WERI-Rb-1 (cell line): ENCODE measurements at regions not wholly inside any gene's neighbourhood (a gene's known extent, or its start where the extent isn't known, plus 50 kb on each side); places are given as distances from the start of the nearest gene placed in this dataset.

Experiments used
- DNase-seq: peaks from one replicate; pipeline ENCODE4 v3.0.0-alpha.2; 2020
- H3K27ac ChIP-seq: fragments of 250-450 bp; sonication (Bioruptor Pico); 2 replicates; pipeline ENCODE4 v1.5.1; 2020; ENCODE audit warnings: mild to moderate bottlenecking, moderate library complexity
- H3K27me3 ChIP-seq: fragments of 250-450 bp; sonication (Bioruptor Pico); 2 replicates; pipeline ENCODE4 v1.5.1; 2021; ENCODE audit warnings: mild to moderate bottlenecking, low read depth, moderate library complexity; ENCODE audit not compliant: insufficient read depth, severe bottlenecking
- H3K36me3 ChIP-seq: fragments of 250-450 bp; sonication (Bioruptor Pico); 2 replicates; pipeline ENCODE4 v1.5.1; 2020; ENCODE audit warnings: mild to moderate bottlenecking, moderate library complexity
- H3K4me3 ChIP-seq: 2 replicates; pipeline ENCODE4 v1.5.1; 2011; ENCODE audit warnings: low read depth, mild to moderate bottlenecking, control low read depth, low read length
- H3K9me3 ChIP-seq: fragments of 250-450 bp; sonication (Bioruptor Pico); 2 replicates; pipeline ENCODE4 v1.5.1; 2021; ENCODE audit warnings: mild to moderate bottlenecking, moderate library complexity; ENCODE audit not compliant: severe bottlenecking
- TF ChIP-seq, protein P1 (sequence below): IDR thresholded peaks from 2 replicates; pipeline ENCODE4 v1.5.1; 2011; ENCODE audit warnings: low read depth, mild to moderate bottlenecking, control low read depth, inconsistent platforms, low read length

DNA sequence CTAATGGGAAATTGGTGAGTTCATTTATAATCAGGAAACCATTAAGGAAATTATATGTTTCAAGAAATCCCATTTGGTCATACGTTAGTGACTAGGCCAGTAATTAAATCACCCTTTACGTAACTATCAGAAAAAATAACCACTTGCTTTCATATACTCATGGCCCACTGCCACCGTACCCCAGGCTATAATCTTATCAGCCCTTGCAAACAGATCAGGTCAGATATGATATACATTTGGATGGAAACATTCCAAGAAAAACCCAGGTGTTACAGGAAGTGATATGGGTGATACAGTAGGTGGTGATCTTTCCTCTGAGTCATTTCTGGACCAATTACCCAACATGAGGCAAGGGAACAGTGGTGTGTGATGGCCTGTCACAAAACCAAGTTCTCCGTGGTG lies 481.0 kb upstream of the SEMA3A start:
- H3K27ac ChIP-seq, result no peak overlapping the region
- TF ChIP-seq, protein P1, sequence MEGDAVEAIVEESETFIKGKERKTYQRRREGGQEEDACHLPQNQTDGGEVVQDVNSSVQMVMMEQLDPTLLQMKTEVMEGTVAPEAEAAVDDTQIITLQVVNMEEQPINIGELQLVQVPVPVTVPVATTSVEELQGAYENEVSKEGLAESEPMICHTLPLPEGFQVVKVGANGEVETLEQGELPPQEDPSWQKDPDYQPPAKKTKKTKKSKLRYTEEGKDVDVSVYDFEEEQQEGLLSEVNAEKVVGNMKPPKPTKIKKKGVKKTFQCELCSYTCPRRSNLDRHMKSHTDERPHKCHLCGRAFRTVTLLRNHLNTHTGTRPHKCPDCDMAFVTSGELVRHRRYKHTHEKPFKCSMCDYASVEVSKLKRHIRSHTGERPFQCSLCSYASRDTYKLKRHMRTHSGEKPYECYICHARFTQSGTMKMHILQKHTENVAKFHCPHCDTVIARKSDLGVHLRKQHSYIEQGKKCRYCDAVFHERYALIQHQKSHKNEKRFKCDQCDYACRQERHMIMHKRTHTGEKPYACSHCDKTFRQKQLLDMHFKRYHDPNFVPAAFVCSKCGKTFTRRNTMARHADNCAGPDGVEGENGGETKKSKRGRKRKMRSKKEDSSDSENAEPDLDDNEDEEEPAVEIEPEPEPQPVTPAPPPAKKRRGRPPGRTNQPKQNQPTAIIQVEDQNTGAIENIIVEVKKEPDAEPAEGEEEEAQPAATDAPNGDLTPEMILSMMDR, result no peak

DNA sequence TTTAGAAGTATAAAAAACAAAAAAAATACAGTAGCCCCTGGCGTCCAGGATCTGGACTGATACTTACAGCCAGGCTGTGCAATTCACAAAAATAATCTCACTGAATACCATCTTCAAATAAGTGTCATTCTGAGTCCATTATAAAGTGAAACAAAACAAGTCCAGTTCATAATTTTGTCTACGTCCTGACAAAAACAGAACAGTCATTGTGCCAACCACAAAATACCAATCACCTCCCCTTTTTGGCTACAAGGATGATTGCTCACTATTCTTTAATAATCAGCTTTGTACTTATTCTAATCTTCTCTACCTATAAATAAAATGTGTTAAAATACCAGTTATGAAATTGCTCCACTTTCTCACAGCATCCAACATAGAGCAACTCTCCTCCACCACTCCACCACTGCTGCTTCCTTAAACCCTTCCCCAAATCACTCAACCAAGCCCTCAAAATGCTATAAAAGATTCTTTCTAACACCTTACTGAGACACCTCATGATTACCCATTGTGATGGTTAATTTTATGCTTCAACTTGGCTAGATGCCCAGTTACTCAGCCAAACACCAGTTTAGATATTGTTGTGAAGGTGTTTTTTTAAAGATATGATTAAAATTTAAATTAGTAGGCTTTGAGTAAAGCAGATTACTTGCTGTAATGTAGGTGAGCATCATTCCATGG lies 479.8 kb upstream of the SEMA3A start:
- DNase-seq, result no peak
- H3K4me3 ChIP-seq, result no peak overlapping the region
- no peaks in the 10 kb centered on the region for H3K36me3 ChIP-seq
- no peaks in the 10 kb centered on the region for H3K27me3 ChIP-seq
- H3K27ac ChIP-seq, result no peak overlapping the region
- H3K9me3 ChIP-seq, result no peaks in the 10 kb centered on the region
- TF ChIP-seq, protein P1, result no peak

More for the DNA sequence above, 481.0 kb upstream of the SEMA3A start:
- H3K4me3 ChIP-seq, result no peak overlapping the region
- H3K36me3 ChIP-seq, result no peaks in the 10 kb centered on the region
- DNase-seq, result no peak
- H3K9me3 ChIP-seq, result no peaks in the 10 kb centered on the region
- no peaks in the 10 kb centered on the region for H3K27me3 ChIP-seq

DNA sequence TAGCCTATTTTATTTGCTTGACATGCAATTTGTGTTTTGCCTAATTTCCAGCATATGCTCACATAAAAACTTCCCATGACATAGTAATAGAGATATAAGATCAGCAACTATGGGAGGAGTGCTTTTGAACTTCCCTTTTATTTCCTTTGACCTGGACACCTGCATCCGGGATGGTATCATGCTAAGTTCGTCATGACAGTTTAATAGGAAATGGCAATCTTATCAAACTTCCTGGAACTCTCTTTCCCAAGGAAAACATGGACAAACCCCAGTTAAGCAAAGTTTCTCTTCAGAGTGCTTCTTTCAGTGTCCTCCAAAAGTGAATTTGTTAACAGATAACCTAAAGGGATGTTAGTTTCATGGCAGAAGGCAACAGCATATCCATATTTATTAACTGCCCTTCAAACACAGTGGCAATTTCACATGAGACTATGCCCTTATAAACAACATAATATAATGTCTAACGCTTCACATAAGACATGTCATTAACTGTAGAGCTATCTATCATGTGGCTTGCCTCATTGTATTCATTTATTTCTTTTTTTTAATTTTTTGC lies 474.7 kb upstream of the SEMA3A start:
- Histone ChIP-seq H3K4me3 (no peak overlapping the region), H3K36me3 (no peaks in the 10 kb centered on the region), H3K9me3 (no peaks in the 10 kb centered on the region), H3K27ac (no peak overlapping the region), H3K27me3 (no peaks in the 10 kb centered on the region)
- no peak for DNase-seq
- TF ChIP-seq, protein P1, result no peak

DNA sequence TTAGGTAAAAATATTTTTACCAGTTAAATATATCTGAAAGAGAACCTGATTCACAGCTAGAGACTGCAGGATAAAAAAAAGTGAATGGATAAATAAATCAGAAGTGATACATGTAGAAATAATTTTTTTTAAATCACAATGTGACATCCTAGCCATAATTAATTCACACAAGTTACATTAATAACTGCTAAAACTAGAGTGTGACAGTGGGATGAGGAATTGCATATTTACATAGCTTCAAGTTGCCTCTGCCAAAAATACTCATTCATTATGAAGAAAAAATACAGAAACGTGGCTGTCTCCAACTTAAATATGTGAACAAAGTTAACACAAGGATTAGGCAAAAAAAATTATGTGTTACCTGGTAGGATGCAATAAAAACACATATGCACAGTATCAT lies 473.5 kb upstream of the SEMA3A start:
- Histone ChIP-seq H3K27ac (no peak overlapping the region), H3K9me3 (no peaks in the 10 kb centered on the region), H3K4me3 (no peak overlapping the region), H3K27me3 (no peaks in the 10 kb centered on the region), H3K36me3 (no peaks in the 10 kb centered on the region)
- TF ChIP-seq, protein P1, result no peak
- DNase-seq, result no peak

DNA sequence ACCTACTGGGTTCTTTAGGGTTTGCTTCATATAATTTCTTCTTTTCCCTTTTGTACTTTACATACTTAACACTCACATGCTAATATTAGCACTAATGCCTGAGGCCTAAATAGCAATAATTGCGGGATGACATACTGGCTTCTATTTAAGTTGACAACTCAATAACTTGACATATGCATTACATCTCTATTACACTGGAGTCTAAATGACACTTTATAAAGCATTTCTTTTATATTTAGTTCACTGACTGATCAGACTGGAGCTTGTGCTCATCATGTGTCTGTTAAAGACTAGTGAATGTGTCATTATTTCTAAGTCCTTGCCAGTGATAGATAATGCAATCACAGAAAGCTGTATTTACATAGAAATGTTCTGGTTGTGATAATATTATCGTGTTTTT lies 472.1 kb upstream of the SEMA3A start:
- Histone ChIP-seq H3K4me3 (no peak overlapping the region), H3K27ac (no peak overlapping the region), H3K27me3 (no peaks in the 10 kb centered on the region), H3K9me3 (no peaks in the 10 kb centered on the region), H3K36me3 (no peaks in the 10 kb centered on the region)
- DNase-seq, result no peak
- TF ChIP-seq, protein P1, result no peak

DNA sequence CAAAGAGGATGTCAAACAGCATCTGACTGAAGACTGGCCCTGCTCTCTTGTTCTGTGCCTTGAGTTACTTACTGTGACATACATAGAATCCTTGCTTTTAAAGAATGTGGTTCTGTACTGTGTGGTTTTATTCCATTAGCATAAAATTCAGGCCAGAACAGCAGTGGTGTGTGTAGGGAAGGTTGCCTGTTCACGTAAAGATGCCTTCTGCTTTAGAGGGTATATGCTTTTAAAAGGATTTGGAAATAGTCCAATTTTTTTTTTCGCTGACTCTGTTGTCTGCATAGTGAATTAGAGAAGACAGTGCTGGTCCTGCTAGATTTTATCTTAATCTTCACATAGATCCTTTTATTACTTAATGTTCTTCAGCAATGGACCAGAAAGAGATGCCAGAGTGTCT lies 470.8 kb upstream of the SEMA3A start:
- Histone ChIP-seq H3K4me3 (no peak overlapping the region), H3K36me3 (no peaks in the 10 kb centered on the region), H3K9me3 (no peaks in the 10 kb centered on the region), H3K27me3 (no peaks in the 10 kb centered on the region), H3K27ac (no peak overlapping the region)
- DNase-seq, result no peak
- TF ChIP-seq, protein P1, result no peak
